ENCODE measurements at regions not wholly inside any gene's neighbourhood (a gene's known extent, or its start where the extent isn't known, plus 50 kb on each side); places are given as distances from the start of the nearest gene placed in this dataset.

- no peak overlapping the region for H3K27ac ChIP-seq (ENCODE audit: insufficient read depth, low read length)
- no peaks in the 10 kb centered on the region for H3K36me3 ChIP-seq (ENCODE audit: control insufficient read depth, insufficient read depth, low read length)
- no peak overlapping the region for H3K9ac ChIP-seq (ENCODE audit: insufficient read depth, low read length)
- no peaks in the 10 kb centered on the region for H3K27me3 ChIP-seq (ENCODE audit: control insufficient read depth, insufficient read depth, low read length)
- H3K4me3 ChIP-seq (replicated peaks in 1 of 4; ENCODE audit: control extremely low read depth in 1 of 4, insufficient read depth in 1 of 4, low read depth in 3 of 4, low read length in 4 of 4), result no peak overlapping the region
- H4K20me1 ChIP-seq (ENCODE audit: control insufficient read depth, extremely low read depth, insufficient read depth, low read length), result no peaks in the 10 kb centered on the region
- TF ChIP-seq, protein P1, sequence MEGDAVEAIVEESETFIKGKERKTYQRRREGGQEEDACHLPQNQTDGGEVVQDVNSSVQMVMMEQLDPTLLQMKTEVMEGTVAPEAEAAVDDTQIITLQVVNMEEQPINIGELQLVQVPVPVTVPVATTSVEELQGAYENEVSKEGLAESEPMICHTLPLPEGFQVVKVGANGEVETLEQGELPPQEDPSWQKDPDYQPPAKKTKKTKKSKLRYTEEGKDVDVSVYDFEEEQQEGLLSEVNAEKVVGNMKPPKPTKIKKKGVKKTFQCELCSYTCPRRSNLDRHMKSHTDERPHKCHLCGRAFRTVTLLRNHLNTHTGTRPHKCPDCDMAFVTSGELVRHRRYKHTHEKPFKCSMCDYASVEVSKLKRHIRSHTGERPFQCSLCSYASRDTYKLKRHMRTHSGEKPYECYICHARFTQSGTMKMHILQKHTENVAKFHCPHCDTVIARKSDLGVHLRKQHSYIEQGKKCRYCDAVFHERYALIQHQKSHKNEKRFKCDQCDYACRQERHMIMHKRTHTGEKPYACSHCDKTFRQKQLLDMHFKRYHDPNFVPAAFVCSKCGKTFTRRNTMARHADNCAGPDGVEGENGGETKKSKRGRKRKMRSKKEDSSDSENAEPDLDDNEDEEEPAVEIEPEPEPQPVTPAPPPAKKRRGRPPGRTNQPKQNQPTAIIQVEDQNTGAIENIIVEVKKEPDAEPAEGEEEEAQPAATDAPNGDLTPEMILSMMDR (conservative IDR thresholded peaks at IDR 0.05 in 1 of 2, IDR thresholded peaks at IDR 0.05 in 1 of 2; ENCODE audit: low read depth in 1 of 2, low read length in 2 of 2), result no peak
- TF ChIP-seq EZH2 (IDR thresholded peaks at IDR 0.05; ENCODE audit: low read length, missing control alignments), result no peak
- H2AFZ ChIP-seq (ENCODE audit: low read length), result no peak overlapping the region
- H3K4me1 ChIP-seq (ENCODE audit: control insufficient read depth, extremely low read depth, insufficient read depth, low read length), result no peaks in the 10 kb centered on the region
- H3K4me2 ChIP-seq (ENCODE audit: extremely low read depth, insufficient read depth, low read length), result no peak overlapping the region
- no peak for DNase-seq (ENCODE audit: low read depth in 2 of 2)
- H3K9me3 ChIP-seq (ENCODE audit: control insufficient read depth, insufficient read depth, low read depth, low read length), result no peaks in the 10 kb centered on the region
- no peaks in the 10 kb centered on the region for H3K79me2 ChIP-seq (ENCODE audit: control insufficient read depth, insufficient read depth, low read length)
Observed at GRCh38 chrX:145919400-145919799, 101.8 kb downstream of the SLITRK2 start.

DNA sequence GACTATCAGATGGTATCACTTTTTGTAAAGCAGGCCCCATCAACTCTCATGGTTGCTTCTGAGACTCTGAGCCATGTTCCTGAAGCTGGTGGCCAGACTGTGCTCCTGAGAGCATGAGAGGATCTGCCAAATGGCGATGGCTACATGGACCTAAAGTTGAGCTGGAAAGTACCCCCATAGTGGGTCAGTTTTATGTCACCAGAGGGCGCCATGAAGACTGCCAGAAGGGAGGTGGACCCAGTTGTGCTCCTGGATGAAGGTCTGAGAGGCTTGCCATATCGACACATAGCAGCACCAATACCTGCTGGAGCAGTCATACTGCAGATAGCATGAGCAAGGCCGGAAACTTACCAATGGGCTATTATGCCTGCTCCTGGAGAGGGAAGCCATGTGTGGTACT lies 105.7 kb downstream of the SLITRK2 start:
- H3K27me3 ChIP-seq (ENCODE audit: control insufficient read depth, insufficient read depth, low read length), result no peaks in the 10 kb centered on the region
- no peak for TF ChIP-seq EZH2 (IDR thresholded peaks at IDR 0.05; ENCODE audit: low read length, missing control alignments)
- TF ChIP-seq, protein P1 (conservative IDR thresholded peaks at IDR 0.05 in 1 of 2, IDR thresholded peaks at IDR 0.05 in 1 of 2; ENCODE audit: low read depth in 1 of 2, low read length in 2 of 2), result no peak
- no peak overlapping the region for H3K4me3 ChIP-seq (replicated peaks in 1 of 4; ENCODE audit: control extremely low read depth in 1 of 4, insufficient read depth in 1 of 4, low read depth in 3 of 4, low read length in 4 of 4)
- H4K20me1 ChIP-seq (ENCODE audit: control insufficient read depth, extremely low read depth, insufficient read depth, low read length), result no peaks in the 10 kb centered on the region
- no peak overlapping the region for H2AFZ ChIP-seq (ENCODE audit: low read length)
- H3K9me3 ChIP-seq (ENCODE audit: control insufficient read depth, insufficient read depth, low read depth, low read length), result no peaks in the 10 kb centered on the region
- no peak overlapping the region for H3K4me2 ChIP-seq (ENCODE audit: extremely low read depth, insufficient read depth, low read length)
- H3K9ac ChIP-seq (ENCODE audit: insufficient read depth, low read length), result no peak overlapping the region
- no peak for DNase-seq (ENCODE audit: low read depth in 2 of 2)
- H3K36me3 ChIP-seq (ENCODE audit: control insufficient read depth, insufficient read depth, low read length), result no peaks in the 10 kb centered on the region
- H3K4me1 ChIP-seq (ENCODE audit: control insufficient read depth, extremely low read depth, insufficient read depth, low read length), result no peaks in the 10 kb centered on the region
- H3K27ac ChIP-seq (ENCODE audit: insufficient read depth, low read length), result no peak overlapping the region
- no peaks in the 10 kb centered on the region for H3K79me2 ChIP-seq (ENCODE audit: control insufficient read depth, insufficient read depth, low read length)

GRCh38 chrX:145936769-145937168 lies 119.1 kb downstream of the SLITRK2 start:
- Histone ChIP-seq H3K4me3 (replicated peaks in 1 of 4; ENCODE audit: control extremely low read depth in 1 of 4, insufficient read depth in 1 of 4, low read depth in 3 of 4, low read length in 4 of 4) (no peak overlapping the region), H3K9me3 (ENCODE audit: control insufficient read depth, insufficient read depth, low read depth, low read length) (no peaks in the 10 kb centered on the region), H3K79me2 (ENCODE audit: control insufficient read depth, insufficient read depth, low read length) (no peaks in the 10 kb centered on the region), H3K4me1 (ENCODE audit: control insufficient read depth, extremely low read depth, insufficient read depth, low read length) (no peaks in the 10 kb centered on the region), H4K20me1 (ENCODE audit: control insufficient read depth, extremely low read depth, insufficient read depth, low read length) (no peaks in the 10 kb centered on the region), H3K9ac (ENCODE audit: insufficient read depth, low read length) (no peak overlapping the region), H2AFZ (ENCODE audit: low read length) (no peak overlapping the region), H3K36me3 (ENCODE audit: control insufficient read depth, insufficient read depth, low read length) (no peaks in the 10 kb centered on the region), H3K27me3 (ENCODE audit: control insufficient read depth, insufficient read depth, low read length) (no peaks in the 10 kb centered on the region), H3K27ac (ENCODE audit: insufficient read depth, low read length) (no peak overlapping the region), H3K4me2 (ENCODE audit: extremely low read depth, insufficient read depth, low read length) (no peak overlapping the region)
- TF ChIP-seq, protein P1 (conservative IDR thresholded peaks at IDR 0.05 in 1 of 2, IDR thresholded peaks at IDR 0.05 in 1 of 2; ENCODE audit: low read depth in 1 of 2, low read length in 2 of 2), result no peak
- TF ChIP-seq EZH2 (IDR thresholded peaks at IDR 0.05; ENCODE audit: low read length, missing control alignments), result no peak
- DNase-seq (ENCODE audit: low read depth in 2 of 2), result no peak

Data from fibroblast of lung (primary cell).